ENCODE measurements at regions not wholly inside any gene's neighbourhood (a gene's known extent, or its start where the extent isn't known, plus 50 kb on each side); places are given as distances from the start of the nearest gene placed in this dataset.

GRCh38 chr3:187943677-187944389 lies 198.6 kb upstream of the BCL6 start:
- TF ChIP-seq SIN3A (IDR thresholded peaks at IDR 0.05; ENCODE audit: borderline replicate concordance, insufficient read depth, low read length) (no peak), REST (IDR thresholded peaks at IDR 0.05; ENCODE audit: insufficient read depth in 1 of 2, low read depth in 2 of 2, low read length in 2 of 2) (no peak)

Data from PFSK-1 (cell line).